Erythroblast (primary cell): ENCODE measurements at regions not wholly inside any gene's neighbourhood (a gene's known extent, or its start where the extent isn't known, plus 50 kb on each side); places are given as distances from the start of the nearest gene placed in this dataset.

Experiments used
- GATA1 ChIP-seq: IDR thresholded peaks from 2 replicates; pipeline ENCODE4 v1.6.1; 2011; ENCODE audit warnings: low read depth, mild to moderate bottlenecking, control low read depth, low read length, moderate library complexity
- POLR2A ChIP-seq: IDR thresholded peaks from 2 replicates; pipeline ENCODE4 v1.6.1; 2011; ENCODE audit warnings: mild to moderate bottlenecking, low read length

DNA sequence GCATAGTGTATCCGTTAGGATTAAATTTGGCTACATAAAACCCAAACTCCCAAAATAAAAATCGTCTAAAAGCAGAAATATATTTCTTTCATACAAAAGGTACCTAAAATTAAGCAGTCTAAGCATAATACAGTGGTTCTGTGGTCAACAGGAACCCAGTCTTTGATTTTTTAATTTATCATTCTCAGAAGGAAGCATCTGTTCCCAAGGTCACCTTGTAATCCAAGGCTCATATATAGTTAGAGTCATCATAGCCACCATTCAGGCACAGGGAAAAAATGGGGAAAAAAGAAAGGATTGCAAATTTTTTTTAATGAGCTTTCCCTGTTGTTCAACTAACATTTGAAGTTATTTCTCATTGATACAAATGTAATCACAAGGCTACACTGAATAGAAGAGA is 983.2 kb downstream of the PLOD2 start:
- TF ChIP-seq POLR2A (no peak), GATA1 (no peak)
